NK-92 (cell line): ENCODE measurements at regions not wholly inside any gene's neighbourhood (a gene's known extent, or its start where the extent isn't known, plus 50 kb on each side); places are given as distances from the start of the nearest gene placed in this dataset.

ENCODE experiments used
- DNase-seq: peaks from one replicate; lab custom pipeline; 2025; ENCODE audit not compliant: unreplicated experiment; lab: John Stamatoyannopoulos, UW

DNA sequence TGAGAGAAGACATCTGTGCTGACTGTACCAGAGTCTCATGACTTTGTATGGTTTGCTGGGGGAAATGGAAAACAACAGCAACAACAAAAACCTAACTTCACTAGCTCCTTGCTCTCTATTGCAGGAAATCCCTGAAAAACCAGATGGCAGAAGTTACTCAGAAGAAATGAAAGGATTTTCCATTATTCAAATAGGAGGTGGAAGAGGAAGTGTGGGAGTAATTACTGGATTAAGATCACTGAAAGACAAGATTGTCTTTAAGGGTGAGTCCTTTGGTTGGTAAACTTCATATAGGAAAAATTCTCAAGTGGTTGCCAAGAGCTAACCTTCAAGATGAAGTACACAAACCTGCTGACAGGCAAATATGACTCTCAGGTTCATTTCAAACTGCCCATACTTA lies 391.9 kb upstream of the ATP2B1 start:
- DNase-seq, result no peak

- no peak for DNase-seq
Measured at GRCh38 chr12:90099288-90099687, 390.6 kb upstream of the ATP2B1 start.

- DNase-seq, result no peak
Measured at GRCh38 chr12:90098132-90098779, 389.6 kb upstream of the ATP2B1 start.

DNA sequence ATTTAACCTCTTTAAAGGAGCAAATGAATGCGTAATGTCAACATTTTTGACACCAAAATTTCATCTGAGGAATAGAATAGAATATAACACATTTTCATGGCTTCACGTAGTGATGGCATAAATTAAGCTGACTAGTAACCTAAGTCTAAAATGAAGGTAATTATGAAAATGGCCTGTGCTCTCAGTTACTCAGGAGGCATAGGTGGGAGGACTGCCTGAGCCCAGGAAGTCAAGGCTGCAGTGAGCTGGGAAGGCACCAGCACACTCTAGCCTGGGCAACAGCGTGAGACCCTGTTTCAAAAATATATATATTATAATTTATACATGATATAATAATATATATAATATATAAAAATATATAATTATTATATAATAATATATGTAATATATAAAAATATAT lies 383.2 kb upstream of the ATP2B1 start:
- no peak for DNase-seq

DNA sequence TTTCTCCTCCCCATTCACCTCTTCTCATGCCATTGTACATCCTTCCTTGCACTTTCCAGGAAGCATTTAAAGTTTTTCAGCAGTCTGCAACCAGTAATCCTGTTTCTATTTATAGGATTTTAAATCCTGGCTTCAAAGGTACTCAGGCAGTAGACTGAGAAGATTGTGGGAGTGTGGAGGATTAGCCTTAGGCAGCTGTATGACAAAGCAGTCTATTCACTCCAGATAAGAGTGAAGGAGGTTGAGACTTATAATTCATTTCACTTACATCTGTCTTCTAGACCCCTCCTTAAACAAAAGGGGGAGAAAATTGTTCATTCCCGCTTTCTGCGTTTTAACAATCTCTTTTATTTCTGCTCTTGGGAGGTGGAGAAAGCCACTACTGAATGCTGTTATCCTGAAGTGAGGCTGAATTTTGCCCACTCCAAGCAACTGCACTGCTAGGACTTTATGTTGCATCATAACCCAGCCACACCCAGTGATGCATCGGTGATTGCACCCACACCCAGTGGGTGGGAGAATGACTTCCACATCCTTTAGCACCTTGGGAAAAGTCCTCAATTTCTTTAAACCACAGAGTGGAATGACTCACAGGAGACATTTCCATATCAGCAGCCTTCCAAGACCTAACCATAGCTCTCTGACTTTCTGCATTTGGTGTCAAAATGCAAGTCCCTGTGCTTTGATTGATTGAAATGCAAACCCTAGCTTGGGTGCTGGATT lies 382.5 kb upstream of the ATP2B1 start:
- no peak for DNase-seq

DNA sequence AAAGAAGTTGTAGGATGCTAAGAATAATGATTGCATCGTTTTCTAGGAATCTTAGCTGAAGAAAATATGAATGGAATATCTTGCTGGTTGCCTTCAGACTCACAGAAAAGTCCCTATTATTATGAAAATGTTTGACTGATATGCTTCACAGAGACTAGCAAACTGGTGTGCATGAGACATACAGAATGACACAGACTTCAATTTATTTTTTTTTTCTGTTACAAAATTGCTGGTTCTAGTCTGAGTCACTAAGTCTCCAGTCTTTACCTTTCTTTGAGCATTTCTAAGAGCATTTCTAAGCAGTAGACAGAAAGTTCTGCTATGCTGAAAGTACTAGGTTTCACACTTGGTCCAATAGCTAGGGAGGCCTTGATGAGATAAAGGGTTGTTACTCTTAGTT lies 377.6 kb upstream of the ATP2B1 start:
- no peak for DNase-seq

DNA sequence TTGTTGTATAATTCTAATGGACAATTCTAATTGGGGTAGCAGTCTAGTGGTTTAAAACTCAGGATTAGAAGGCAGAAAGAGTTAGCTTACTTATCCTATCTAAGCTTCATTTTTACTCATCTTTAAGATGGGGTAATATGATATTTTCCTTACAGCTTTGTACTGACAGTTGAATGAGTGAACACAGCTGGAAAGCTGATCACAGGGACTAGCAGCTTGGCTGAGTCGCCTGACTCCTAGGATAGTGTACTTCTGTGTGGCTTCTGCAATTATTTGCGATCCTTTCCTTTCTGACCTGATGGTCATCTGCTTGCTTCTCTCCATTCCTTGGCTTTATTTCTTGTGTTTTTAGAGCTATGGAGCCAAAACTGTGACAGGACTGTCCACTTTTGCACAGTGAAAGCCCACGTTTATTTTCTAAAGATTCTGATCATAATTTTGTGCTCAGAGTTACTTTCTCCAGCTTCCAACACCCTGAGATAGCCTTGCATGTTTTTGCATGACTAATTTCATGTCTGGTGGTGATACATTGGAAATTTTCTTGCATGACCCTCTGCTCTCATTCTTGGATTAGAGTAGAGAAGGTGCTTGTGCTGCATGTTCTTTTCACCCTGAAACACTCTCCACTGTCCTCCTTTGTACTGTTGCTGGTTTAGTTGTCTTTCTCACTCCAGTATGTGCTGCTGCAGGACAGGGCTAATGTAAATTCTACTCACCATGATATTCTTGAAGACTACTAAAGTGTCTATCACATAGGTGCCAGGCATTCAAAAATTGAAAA lies 377.0 kb upstream of the ATP2B1 start:
- DNase-seq, result no peak

DNA sequence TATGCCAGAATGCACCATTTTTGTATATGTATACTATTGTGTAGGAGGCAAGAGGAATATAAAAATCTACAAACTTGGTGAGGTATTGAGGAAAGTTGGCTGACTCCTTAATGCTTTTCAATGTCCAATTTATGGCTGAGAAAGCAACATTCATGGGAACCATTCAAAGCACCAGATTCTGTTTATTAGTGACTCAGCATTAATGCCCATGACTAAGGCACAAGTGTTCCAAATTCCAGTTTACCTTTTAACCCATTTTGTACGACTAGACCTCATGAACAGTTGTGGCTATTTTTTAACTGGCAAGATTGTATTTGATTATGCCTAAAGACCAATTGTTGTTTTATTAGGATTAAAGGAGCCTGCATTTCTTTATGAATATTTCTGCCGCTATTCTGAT lies 375.4 kb upstream of the ATP2B1 start:
- DNase-seq, result no peak

DNA sequence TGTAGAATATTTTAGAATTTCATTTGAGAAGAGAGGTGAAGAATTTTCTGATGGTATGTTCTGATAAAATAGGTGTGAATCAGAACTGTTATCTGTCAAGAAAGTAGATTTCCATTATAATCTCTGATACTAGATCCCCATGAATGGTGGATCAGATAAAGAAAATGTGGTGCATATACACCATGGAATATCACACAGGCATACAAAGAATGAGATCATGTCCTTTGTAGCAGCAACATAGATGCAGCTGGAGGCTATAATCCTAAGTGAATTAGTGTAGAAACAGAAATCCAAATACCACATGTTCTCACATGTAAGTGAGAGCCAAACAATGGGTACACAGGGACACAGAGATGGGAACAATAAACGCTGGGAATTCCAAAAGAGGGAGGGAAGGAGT lies 372.0 kb upstream of the ATP2B1 start:
- no peak for DNase-seq

DNA sequence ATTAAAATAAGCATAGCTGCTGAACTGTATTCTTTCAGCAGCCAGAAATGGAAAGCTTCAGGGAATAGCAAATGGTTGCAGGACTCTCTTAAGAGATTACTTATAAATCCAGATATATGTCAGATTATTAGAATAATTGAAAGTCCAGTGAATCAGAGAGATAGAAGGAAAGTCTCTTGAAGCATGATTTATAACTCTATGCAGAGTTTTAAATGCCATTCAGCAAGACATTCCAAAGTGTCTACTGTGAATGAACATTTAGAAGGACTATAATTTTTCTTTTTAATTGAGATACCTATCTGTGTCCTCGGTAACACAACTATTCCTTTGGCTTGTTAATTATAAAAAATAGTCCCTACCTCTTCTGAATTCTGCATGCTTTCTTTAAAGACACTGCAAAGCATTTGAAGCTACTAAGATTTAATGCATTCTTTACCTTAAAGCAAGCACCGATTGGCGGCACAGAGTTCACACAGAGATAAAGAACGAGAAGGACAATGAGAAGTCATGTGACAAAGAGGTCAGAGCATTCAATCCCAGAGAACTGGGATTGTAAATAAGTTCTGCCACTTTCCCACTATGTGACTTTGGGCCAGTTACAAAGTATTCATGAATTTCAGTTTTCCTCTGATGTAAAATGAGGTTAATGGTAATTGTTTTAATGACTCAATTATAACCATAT lies 371.0 kb upstream of the ATP2B1 start:
- DNase-seq, result no peak

- no peak for DNase-seq
Measured at GRCh38 chr12:90078344-90078743, 369.7 kb upstream of the ATP2B1 start.

- DNase-seq, result no peak
Measured at GRCh38 chr12:90077756-90078155, 369.1 kb upstream of the ATP2B1 start.

DNA sequence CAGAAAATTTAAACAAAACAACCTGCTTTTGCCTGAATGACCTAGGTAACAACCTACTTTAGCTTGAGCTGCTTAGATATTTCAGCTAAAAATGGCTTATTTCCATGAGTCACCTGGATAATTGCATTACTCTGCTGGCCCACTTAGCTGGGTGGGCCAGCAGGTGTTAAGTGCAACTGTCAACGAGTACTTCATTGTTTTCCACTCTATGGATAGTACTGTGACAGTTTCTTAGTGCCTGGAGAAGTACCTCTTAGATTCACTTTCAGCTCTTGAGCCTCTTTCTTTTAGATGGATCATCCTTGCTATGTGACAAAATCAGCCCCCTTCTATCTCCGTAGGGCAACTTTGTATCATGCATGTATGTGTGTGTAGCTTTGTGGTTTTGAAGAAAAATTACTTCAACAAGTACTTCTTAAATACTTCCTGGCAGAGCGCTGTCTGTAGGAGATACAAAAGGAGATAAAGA lies 368.2 kb upstream of the ATP2B1 start:
- no peak for DNase-seq

- no peak for DNase-seq
Measured at GRCh38 chr12:90075685-90076084, 367.0 kb upstream of the ATP2B1 start.

GRCh38 chr12:90074086-90074485 lies 365.4 kb upstream of the ATP2B1 start:
- no peak for DNase-seq

- no peak for DNase-seq
Measured at GRCh38 chr12:90071996-90072395, 363.4 kb upstream of the ATP2B1 start.

GRCh38 chr12:90069711-90070110 lies 361.1 kb upstream of the ATP2B1 start:
- DNase-seq, result no peak

DNA sequence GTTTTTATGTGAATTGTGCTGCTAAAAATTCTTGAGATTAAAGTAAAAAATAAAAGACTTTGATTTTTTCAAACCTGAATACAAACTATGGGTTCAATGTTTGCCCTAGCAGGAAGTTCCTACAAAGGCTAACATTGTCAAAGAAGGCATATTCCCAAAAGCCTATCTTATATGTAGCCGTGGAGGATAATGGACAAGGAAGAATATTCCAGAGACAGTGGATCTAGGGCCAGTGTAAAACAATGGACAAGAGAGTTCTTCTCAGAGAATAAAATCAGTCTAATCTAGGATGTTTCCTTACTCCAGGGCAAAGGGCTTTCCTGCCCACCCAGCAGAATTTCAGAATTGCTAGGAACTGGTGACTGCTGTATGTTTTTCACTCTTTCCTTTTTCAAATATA lies 359.2 kb upstream of the ATP2B1 start:
- no peak for DNase-seq

- DNase-seq, result no peak
Measured at GRCh38 chr12:90064852-90065801, 356.5 kb upstream of the ATP2B1 start.

DNA sequence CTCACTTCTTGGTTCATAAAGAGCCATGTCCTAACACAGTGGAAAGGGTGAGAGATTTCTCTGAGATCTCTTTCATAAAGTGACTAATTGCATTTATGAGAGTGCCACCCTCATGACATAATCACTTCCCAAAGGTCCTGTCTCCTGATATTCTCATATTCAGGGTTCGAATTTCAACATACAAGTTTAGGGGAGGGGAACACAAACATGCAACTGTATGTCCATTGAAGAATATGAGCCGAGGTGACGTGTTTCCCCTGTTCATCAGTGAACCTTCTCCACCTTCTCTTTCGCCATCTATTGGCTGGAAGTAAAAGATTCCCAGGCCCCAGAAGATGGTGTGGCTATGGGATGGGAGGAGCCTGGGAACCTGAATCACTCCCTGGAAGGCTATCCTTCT lies 354.2 kb upstream of the ATP2B1 start:
- DNase-seq, result no peak
